ENCODE measurements at regions not wholly inside any gene's neighbourhood (a gene's known extent, or its start where the extent isn't known, plus 50 kb on each side); places are given as distances from the start of the nearest gene placed in this dataset.

- ChIA-PET CTCF (interaction anchor here (1.0 kb wide), 1 partner anchor 449 kb away, joined by 4 read pairs; no protein-coding TSS in a partner anchor), POLR2A (no interaction called here)
- no peak for DNase-seq (ENCODE audit: low read depth, low spot score)
- no peak for TF ChIP-seq CTCF (IDR thresholded peaks at IDR 0.05; ENCODE audit: insufficient read depth, low read length, missing control alignments)
- no peak overlapping the region for H3K4me3 ChIP-seq (ENCODE audit: low read depth, low read length)
Measured at GRCh38 chr5:35476797-35477196, 140.9 kb upstream of the SPEF2 start.

- TF ChIP-seq CTCF (IDR thresholded peaks at IDR 0.05; ENCODE audit: insufficient read depth, low read length, missing control alignments) = no peak
- CTCF ChIA-PET = no interaction called here
- no peak overlapping the region for H3K4me3 ChIP-seq (ENCODE audit: low read depth, low read length)
- POLR2A ChIA-PET = no interaction called here
- DNase-seq (ENCODE audit: low read depth, low spot score) = no peak
Measured at GRCh38 chr5:35476036-35476435, 141.6 kb upstream of the SPEF2 start.

GRCh38 chr5:35473589-35473988 is 144.1 kb upstream of the SPEF2 start:
- TF ChIP-seq CTCF (IDR thresholded peaks at IDR 0.05; ENCODE audit: insufficient read depth, low read length, missing control alignments) = no peak
- POLR2A ChIA-PET = no interaction called here

GRCh38 chr5:35470866-35471265 is 146.8 kb upstream of the SPEF2 start:
- POLR2A ChIA-PET = no interaction called here
- no peak for TF ChIP-seq CTCF (IDR thresholded peaks at IDR 0.05; ENCODE audit: insufficient read depth, low read length, missing control alignments)
- CTCF ChIA-PET = interaction anchor here (1.6 kb wide), 1 partner anchor 36 kb away, joined by 3 read pairs; no protein-coding TSS in a partner anchor
- no peak overlapping the region for H3K4me3 ChIP-seq (ENCODE audit: low read depth, low read length)
- no peak for DNase-seq (ENCODE audit: low read depth, low spot score)

More at GRCh38 chr5:35473589-35473988, 144.1 kb upstream of the SPEF2 start:
- no peak for DNase-seq (ENCODE audit: low read depth, low spot score)
- CTCF ChIA-PET = interaction anchor here (1.3 kb wide), 1 partner anchor 452 kb away, joined by 3 read pairs; no protein-coding TSS in a partner anchor
- H3K4me3 ChIP-seq (ENCODE audit: low read depth, low read length) = no peak overlapping the region

- no peak for DNase-seq (ENCODE audit: low read depth, low spot score)
- ChIA-PET CTCF (no interaction called here), POLR2A (no interaction called here)
- TF ChIP-seq CTCF (IDR thresholded peaks at IDR 0.05; ENCODE audit: insufficient read depth, low read length, missing control alignments) = no peak
- H3K4me3 ChIP-seq (ENCODE audit: low read depth, low read length) = no peak overlapping the region
Measured at GRCh38 chr5:35468811-35469210, 148.9 kb upstream of the SPEF2 start.

- POLR2A ChIA-PET = no interaction called here
- CTCF ChIA-PET = no interaction called here
Measured at GRCh38 chr5:35466746-35467145, 150.9 kb upstream of the SPEF2 start.

More at GRCh38 chr5:35466746-35467145, 150.9 kb upstream of the SPEF2 start:
- no peak for TF ChIP-seq CTCF (IDR thresholded peaks at IDR 0.05; ENCODE audit: insufficient read depth, low read length, missing control alignments)
- DNase-seq (ENCODE audit: low read depth, low spot score) = no peak
- no peak overlapping the region for H3K4me3 ChIP-seq (ENCODE audit: low read depth, low read length)

All from AG04449 (cell line).